ENCODE measurements at regions not wholly inside any gene's neighbourhood (a gene's known extent, or its start where the extent isn't known, plus 50 kb on each side); places are given as distances from the start of the nearest gene placed in this dataset.
A peak's percentile ranks its signal among the peaks of the same experiment; 100 is the strongest.

- no peak for DNase-seq (ENCODE audit: low read depth)
Measured at GRCh38 chr2:176468457-176469113, 199.3 kb downstream of the MTX2 start.

- DNase-seq (ENCODE audit: low read depth), result no peak
Measured at GRCh38 chr2:176470713-176471112, 201.5 kb downstream of the MTX2 start.

- no peak for DNase-seq (ENCODE audit: low read depth)
Measured at GRCh38 chr2:176471949-176472348, 202.7 kb downstream of the MTX2 start.

- no peak for DNase-seq (ENCODE audit: low read depth)
Measured at GRCh38 chr2:176473177-176473576, 203.9 kb downstream of the MTX2 start.

- DNase-seq (ENCODE audit: low read depth), result no peak
Measured at GRCh38 chr2:176473851-176474250, 204.6 kb downstream of the MTX2 start.

GRCh38 chr2:176477336-176477735 is 208.1 kb downstream of the MTX2 start:
- no peak for DNase-seq (ENCODE audit: low read depth)

GRCh38 chr2:176479961-176480360 is 210.7 kb downstream of the MTX2 start:
- no peak for DNase-seq (ENCODE audit: low read depth)

- no peak for DNase-seq (ENCODE audit: low read depth)
Measured at GRCh38 chr2:176482107-176482506, 212.9 kb downstream of the MTX2 start.

- DNase-seq (ENCODE audit: low read depth), result no peak
Measured at GRCh38 chr2:176483476-176483875, 214.2 kb downstream of the MTX2 start.

GRCh38 chr2:176483901-176484568 is 214.8 kb downstream of the MTX2 start:
- DNase-seq (ENCODE audit: low read depth), result no peak

- peak; percentile 53 for DNase-seq (ENCODE audit: low read depth)
Measured at GRCh38 chr2:176484838-176485237, 215.6 kb downstream of the MTX2 start.

- DNase-seq (ENCODE audit: low read depth), result no peak
Measured at GRCh38 chr2:176488431-176488830, 219.2 kb downstream of the MTX2 start.

- DNase-seq (ENCODE audit: low read depth), result no peak
Measured at GRCh38 chr2:176490061-176490861, 221.0 kb downstream of the MTX2 start.

GRCh38 chr2:176491172-176491904 is 222.1 kb downstream of the MTX2 start:
- peak; percentile 100 for DNase-seq (ENCODE audit: low read depth)

- no peak for DNase-seq (ENCODE audit: low read depth)
Measured at GRCh38 chr2:176492583-176492982, 223.3 kb downstream of the MTX2 start.

- no peak for DNase-seq (ENCODE audit: low read depth)
Measured at GRCh38 chr2:176493226-176493825, 224.1 kb downstream of the MTX2 start.

GRCh38 chr2:176493909-176494308 is 224.7 kb downstream of the MTX2 start:
- DNase-seq (ENCODE audit: low read depth), result no peak

- DNase-seq (ENCODE audit: low read depth), result no peak
Measured at GRCh38 chr2:176494949-176495353, 225.7 kb downstream of the MTX2 start.

- no peak for DNase-seq (ENCODE audit: low read depth)
Measured at GRCh38 chr2:176495826-176496225, 226.6 kb downstream of the MTX2 start.

GRCh38 chr2:176496761-176497160 is 227.5 kb downstream of the MTX2 start:
- no peak for DNase-seq (ENCODE audit: low read depth)

- peak; percentile 72 for DNase-seq (ENCODE audit: low read depth)
Measured at GRCh38 chr2:176500901-176501300, 231.7 kb downstream of the MTX2 start.

GRCh38 chr2:176501617-176502016 is 232.4 kb downstream of the MTX2 start:
- no peak for DNase-seq (ENCODE audit: low read depth)

Measured in stromal cell of bone marrow (primary cell).